GM12873 (cell line): ENCODE measurements at regions not wholly inside any gene's neighbourhood (a gene's known extent, or its start where the extent isn't known, plus 50 kb on each side); places are given as distances from the start of the nearest gene placed in this dataset.

Experiments
- CTCF ChIP-seq: IDR thresholded peaks from 2 replicates; pipeline ENCODE4 v1.5.1; 2012; ENCODE audit warnings: low read depth, mild to moderate bottlenecking, moderate library complexity, low read length, control low read depth; ENCODE audit not compliant: insufficient read depth; ENCODE audit errors: missing control alignments

- no peak for TF ChIP-seq CTCF
Measured at GRCh38 chr15:31870328-31871165, 159.8 kb upstream of the CHRNA7 start, which contains the start of gene OTUD7A. Gene OTUD7A (minus strand): TSS chr15:31870673.

- no peak for TF ChIP-seq CTCF
Measured at GRCh38 chr15:31871166-31871886, 159.0 kb upstream of the CHRNA7 start.

- TF ChIP-seq CTCF = no peak
Measured at GRCh38 chr15:31871887-31872281, 158.4 kb upstream of the CHRNA7 start.

- no peak for TF ChIP-seq CTCF
Measured at GRCh38 chr15:31887246-31887645, 143.1 kb upstream of the CHRNA7 start.

GRCh38 chr15:31892513-31892912 lies 137.8 kb upstream of the CHRNA7 start:
- TF ChIP-seq CTCF = no peak

- no peak for TF ChIP-seq CTCF
Measured at GRCh38 chr15:31893780-31894179, 136.5 kb upstream of the CHRNA7 start.

GRCh38 chr15:31897746-31898145 lies 132.6 kb upstream of the CHRNA7 start:
- no peak for TF ChIP-seq CTCF
